ENCODE measurements at regions not wholly inside any gene's neighbourhood (a gene's known extent, or its start where the extent isn't known, plus 50 kb on each side); places are given as distances from the start of the nearest gene placed in this dataset.

- no peaks in the 10 kb centered on the region for H3K9me3 ChIP-seq (ENCODE audit: control extremely low read depth in 1 of 3, control insufficient read depth in 2 of 3, insufficient read depth in 1 of 3, low read length in 2 of 3)
- no peak overlapping the region for H3K9ac ChIP-seq (ENCODE audit: low read length)
- H3K4me2 ChIP-seq (replicated peaks; ENCODE audit: low read depth, low read length, poor library complexity, severe bottlenecking): no peak overlapping the region
- H3K79me2 ChIP-seq (ENCODE audit: control insufficient read depth, insufficient read depth, low read length): no peaks in the 10 kb centered on the region
- DNase-seq (no peak), ATAC-seq (ENCODE audit: low read depth) (no peak)
- intact Hi-C loops (cut with micrococcal nuclease): no loop called here
- H2AFZ ChIP-seq (ENCODE audit: insufficient read depth, low read depth, low read length, poor library complexity, severe bottlenecking): no peak overlapping the region
- no peaks in the 10 kb centered on the region for H3K9me3 Mint-ChIP-seq (ENCODE audit: insufficient read depth)
- TF ChIP-seq CTCF (IDR thresholded peaks at IDR 0.05) (no peak), EZH2 (IDR thresholded peaks at IDR 0.05; ENCODE audit: borderline replicate concordance, insufficient read depth, low read depth, low read length, poor library complexity, severe bottlenecking) (no peak)
- no peaks in the 10 kb centered on the region for H3K4me1 Mint-ChIP-seq
- ChIA-PET POLR2A (no interaction called here), CTCF (no interaction called here)
- H3K4me3 Mint-ChIP-seq: no peak overlapping the region
- H3K27ac Mint-ChIP-seq: no peak overlapping the region
- no peak overlapping the region for H3K27ac ChIP-seq (ENCODE audit: low read length in 2 of 2)
- H3K27me3 Mint-ChIP-seq: peaks cover 9% of the 10 kb centered on the region
- H4K20me1 ChIP-seq (ENCODE audit: control insufficient read depth, insufficient read depth, low read length, poor library complexity, severe bottlenecking): no peaks in the 10 kb centered on the region
- H3K4me3 ChIP-seq (ENCODE audit: control extremely low read depth in 1 of 5, extremely low read depth in 1 of 5, insufficient read depth in 1 of 5, low read depth in 2 of 5, low read length in 4 of 5): no peak overlapping the region
- H3K27me3 ChIP-seq (replicated peaks in 1 of 4; ENCODE audit: control extremely low read depth in 1 of 4, control insufficient read depth in 3 of 4, insufficient read depth in 4 of 4, low read length in 3 of 4): no peaks in the 10 kb centered on the region
- H3K36me3 ChIP-seq (replicated peaks in 1 of 2; ENCODE audit: control extremely low read depth in 1 of 2, control insufficient read depth in 1 of 2, extremely low read depth in 1 of 2, insufficient read depth in 2 of 2, low read length in 1 of 2): no peaks in the 10 kb centered on the region
- no peaks in the 10 kb centered on the region for H3K4me1 ChIP-seq (ENCODE audit: control insufficient read depth in 2 of 2, insufficient read depth in 2 of 2, low read length in 2 of 2)
Observed at GRCh38 chrX:40457406-40457805, 123.4 kb upstream of the ATP6AP2 start.

- Histone ChIP-seq H3K36me3 (replicated peaks in 1 of 2; ENCODE audit: control extremely low read depth in 1 of 2, control insufficient read depth in 1 of 2, extremely low read depth in 1 of 2, insufficient read depth in 2 of 2, low read length in 1 of 2) (no peaks in the 10 kb centered on the region), H3K79me2 (ENCODE audit: control insufficient read depth, insufficient read depth, low read length) (no peaks in the 10 kb centered on the region), H2AFZ (ENCODE audit: insufficient read depth, low read depth, low read length, poor library complexity, severe bottlenecking) (no peak overlapping the region), H3K9me3 (ENCODE audit: control extremely low read depth in 1 of 3, control insufficient read depth in 2 of 3, insufficient read depth in 1 of 3, low read length in 2 of 3) (no peaks in the 10 kb centered on the region), H3K27me3 (replicated peaks in 1 of 4; ENCODE audit: control extremely low read depth in 1 of 4, control insufficient read depth in 3 of 4, insufficient read depth in 4 of 4, low read length in 3 of 4) (no peaks in the 10 kb centered on the region), H3K4me2 (replicated peaks; ENCODE audit: low read depth, low read length, poor library complexity, severe bottlenecking) (no peak overlapping the region), H3K4me3 (ENCODE audit: control extremely low read depth in 1 of 5, extremely low read depth in 1 of 5, insufficient read depth in 1 of 5, low read depth in 2 of 5, low read length in 4 of 5) (no peak overlapping the region), H3K9ac (ENCODE audit: low read length) (no peak overlapping the region), H3K27ac (ENCODE audit: low read length in 2 of 2) (no peak overlapping the region), H4K20me1 (ENCODE audit: control insufficient read depth, insufficient read depth, low read length, poor library complexity, severe bottlenecking) (no peaks in the 10 kb centered on the region), H3K4me1 (ENCODE audit: control insufficient read depth in 2 of 2, insufficient read depth in 2 of 2, low read length in 2 of 2) (no peaks in the 10 kb centered on the region)
- ATAC-seq (ENCODE audit: low read depth) (no peak), DNase-seq (no peak)
- 67% methylated on average over 2 of the region's 6 CpGs for WGBS (ENCODE audit: insufficient coverage)
- Mint-ChIP-seq H3K27me3 (peaks cover 3% of the 10 kb centered on the region), H3K4me3 (no peak overlapping the region), H3K27ac (no peak overlapping the region), H3K9me3 (ENCODE audit: insufficient read depth) (no peaks in the 10 kb centered on the region), H3K4me1 (no peaks in the 10 kb centered on the region)
- intact Hi-C loops (cut with micrococcal nuclease): no loop called here
- TF ChIP-seq EZH2 (IDR thresholded peaks at IDR 0.05; ENCODE audit: borderline replicate concordance, insufficient read depth, low read depth, low read length, poor library complexity, severe bottlenecking): no peak
- CTCF ChIA-PET: no interaction called here
- POLR2A ChIA-PET: no interaction called here
Observed at GRCh38 chrX:40452031-40452430, 128.7 kb upstream of the ATP6AP2 start.
